Erythroblast (primary cell): ENCODE measurements at regions not wholly inside any gene's neighbourhood (a gene's known extent, or its start where the extent isn't known, plus 50 kb on each side); places are given as distances from the start of the nearest gene placed in this dataset.

Source experiments
- GATA1 ChIP-seq: IDR thresholded peaks from 2 replicates; pipeline ENCODE4 v1.6.1; 2011; ENCODE audit warnings: low read depth, mild to moderate bottlenecking, control low read depth, low read length, moderate library complexity
- POLR2A ChIP-seq: IDR thresholded peaks from 2 replicates; pipeline ENCODE4 v1.6.1; 2011; ENCODE audit warnings: mild to moderate bottlenecking, low read length

DNA sequence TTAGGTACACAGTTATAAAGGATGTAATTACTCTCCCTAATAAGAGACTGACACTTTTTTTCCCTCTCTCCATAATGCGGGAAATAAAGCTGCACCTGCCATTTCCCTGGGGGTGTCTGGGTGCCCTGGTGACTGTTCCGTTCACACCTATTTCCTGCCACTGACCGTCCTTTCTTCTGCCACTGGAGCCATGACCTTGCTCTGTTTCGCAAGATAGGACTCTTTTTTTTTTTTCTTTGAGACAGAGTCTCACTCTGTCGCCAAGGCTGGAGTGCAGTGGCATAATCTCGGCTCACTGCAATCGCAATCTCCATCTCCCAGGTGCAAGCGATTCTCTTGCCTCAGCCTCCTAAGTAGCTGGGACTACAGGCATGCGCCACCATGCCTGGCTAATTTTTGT lies 66.1 kb upstream of the SERBP1 start:
- TF ChIP-seq POLR2A: no peak
- no peak for TF ChIP-seq GATA1
